ENCODE measurements at regions not wholly inside any gene's neighbourhood (a gene's known extent, or its start where the extent isn't known, plus 50 kb on each side); places are given as distances from the start of the nearest gene placed in this dataset.

- no peak for TF ChIP-seq EZH2phosphoT487 (conservative IDR thresholded peaks at IDR 0.05; ENCODE audit: low read length)
- TF ChIP-seq CTCF (IDR thresholded peaks at IDR 0.05; ENCODE audit: insufficient read depth, low read length, poor library complexity, severe bottlenecking), result no peak
Observed at GRCh38 chr9:89920951-89921350, 316.1 kb downstream of the GADD45G start.

Measured in SU-DHL-6 (cell line).